HG02981 (cell line): ENCODE measurements at regions not wholly inside any gene's neighbourhood (a gene's known extent, or its start where the extent isn't known, plus 50 kb on each side); places are given as distances from the start of the nearest gene placed in this dataset.
"Not testable (repeated sequence)": the region's sequence is repeated elsewhere in the genome, so short reads cannot be mapped to it uniquely, and the experiment has no call there.

ENCODE experiments used
- ATAC-seq: cut with Tn5 transposase; IDR thresholded peaks from one replicate; pipeline ENCODE4 v1.9.1; 2021; ENCODE audit warnings: mild to moderate bottlenecking, moderate library complexity; ENCODE audit not compliant: unreplicated experiment

DNA sequence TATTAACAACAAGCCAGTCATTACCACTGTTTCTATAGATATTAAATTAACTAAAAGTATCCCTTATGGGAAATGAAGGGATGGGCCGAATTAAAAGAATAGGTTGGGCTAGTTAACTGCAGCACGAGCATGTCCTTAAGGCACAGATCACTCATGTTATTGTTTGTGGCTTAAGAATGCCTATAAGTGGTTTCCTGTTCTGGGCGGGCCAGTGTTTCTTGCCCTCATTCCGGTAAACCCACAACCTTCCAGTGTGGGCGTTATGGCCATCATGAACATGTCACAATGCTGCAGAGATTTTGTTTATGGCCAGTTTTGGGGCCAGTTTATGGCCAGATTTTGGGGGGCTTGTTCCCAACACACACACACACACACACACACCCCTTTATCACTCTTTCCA lies 705.4 kb upstream of the NCAM2 start:
- not testable (repeated sequence) for ATAC-seq

DNA sequence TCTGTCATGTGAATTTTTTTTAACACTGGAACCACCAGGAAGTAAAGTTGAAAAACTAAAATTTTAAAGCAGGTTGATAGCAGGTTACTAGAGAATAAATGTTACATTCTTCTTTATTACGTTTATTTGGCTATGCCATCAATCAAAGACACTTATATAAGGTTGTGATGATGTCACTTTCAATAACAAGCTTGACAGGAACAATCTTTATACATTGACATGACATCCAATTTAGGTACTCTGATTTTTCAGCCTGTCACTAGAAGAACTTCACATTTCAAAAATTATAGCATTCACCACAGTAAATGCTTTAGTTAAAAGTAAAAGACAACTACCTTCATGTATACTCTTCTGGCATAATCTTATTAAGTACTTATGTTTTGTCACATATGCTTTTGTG lies 696.8 kb upstream of the NCAM2 start:
- ATAC-seq = no peak

DNA sequence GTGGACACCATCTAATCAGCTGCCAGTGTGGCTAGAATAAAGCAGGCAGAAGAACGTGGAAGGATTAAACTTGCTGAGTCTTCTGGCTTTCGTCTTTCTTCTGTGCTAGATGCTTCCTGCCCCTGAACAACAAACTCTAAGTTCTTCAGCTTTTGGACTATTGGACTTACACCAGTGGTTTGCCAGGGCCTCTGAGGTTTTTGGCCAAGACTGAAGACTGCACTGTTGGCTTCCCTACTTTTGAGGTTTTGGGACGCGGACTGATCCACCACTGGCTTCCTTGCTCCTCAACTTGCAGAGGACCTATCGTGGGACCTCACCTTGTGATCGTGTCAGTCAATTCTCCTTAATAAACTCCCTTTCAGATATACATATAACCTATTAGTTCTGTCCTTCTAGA lies 696.1 kb upstream of the NCAM2 start:
- no peak for ATAC-seq

DNA sequence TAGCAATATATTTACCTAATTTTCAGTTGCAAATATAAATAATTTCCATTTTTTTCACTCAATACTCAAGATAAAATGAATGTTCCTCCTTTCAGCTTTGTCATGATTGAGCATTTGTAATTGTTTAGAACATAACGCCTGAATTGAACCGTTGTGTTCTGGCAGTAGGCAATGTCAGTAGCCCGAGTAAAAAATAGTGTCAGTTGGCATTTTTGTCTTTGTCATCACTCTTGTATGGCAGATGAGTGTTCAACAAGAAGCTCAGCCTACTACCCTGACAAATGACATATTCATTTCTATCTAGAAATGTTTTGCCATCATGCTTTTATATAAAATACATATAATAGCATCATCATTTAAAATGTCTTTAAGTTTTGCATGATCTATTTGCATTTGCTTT lies 691.4 kb upstream of the NCAM2 start:
- no peak for ATAC-seq

DNA sequence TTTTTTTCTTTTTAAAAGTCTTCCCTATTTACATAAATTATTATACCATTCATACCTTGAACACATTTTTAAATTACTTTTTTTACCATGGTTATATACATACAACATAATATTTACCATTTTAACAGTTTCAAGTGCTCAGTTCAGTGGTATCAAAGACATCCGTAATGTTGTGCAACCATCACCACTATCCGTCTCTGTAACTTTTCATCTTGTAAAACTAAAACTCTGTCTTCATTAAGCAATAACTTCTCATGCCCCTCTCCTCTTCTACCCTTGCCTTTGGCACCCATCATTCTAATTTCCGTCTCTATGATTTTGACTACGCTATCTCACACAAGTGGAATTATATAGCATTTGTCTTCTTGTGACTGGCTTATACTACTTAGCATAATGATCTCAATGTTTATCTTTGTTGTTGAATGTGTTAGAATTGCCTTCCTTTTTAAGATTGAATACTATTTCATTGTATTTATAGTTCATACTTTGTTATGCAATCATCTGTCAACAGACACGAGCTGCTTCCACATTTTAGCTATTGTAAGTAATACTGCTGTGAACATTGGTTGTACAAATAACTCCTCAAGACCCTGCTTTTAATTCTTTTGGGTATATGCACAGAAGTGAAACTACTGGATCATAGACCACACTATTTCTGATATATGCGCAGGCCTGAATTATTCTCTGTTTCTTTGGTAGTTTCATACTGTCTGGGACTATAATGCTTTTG lies 689.5 kb upstream of the NCAM2 start:
- no peak for ATAC-seq

DNA sequence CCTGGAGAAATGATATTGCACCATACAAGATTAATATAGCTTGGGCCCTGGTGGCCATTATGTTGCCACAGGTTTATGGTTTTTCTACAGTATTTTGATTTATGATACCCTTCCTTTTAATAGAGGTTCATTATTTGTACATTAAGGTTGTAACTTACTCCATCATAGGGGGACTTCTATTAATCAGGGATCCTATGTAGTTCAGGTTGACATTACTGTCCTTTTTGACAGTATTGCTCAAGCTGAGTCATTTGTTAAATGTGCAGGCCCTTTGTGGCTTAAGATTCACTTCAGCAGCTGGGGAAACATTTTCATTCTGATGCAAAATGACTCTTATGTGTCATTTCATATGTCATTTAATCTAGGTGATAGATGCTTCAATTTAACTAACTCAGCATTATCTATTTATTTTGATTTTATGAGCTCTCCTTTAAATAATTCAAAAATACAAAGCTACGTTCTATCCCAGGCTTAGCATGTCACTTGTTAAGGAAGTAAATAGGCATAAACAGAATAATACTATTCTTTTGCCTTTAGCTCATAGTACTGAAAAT lies 686.9 kb upstream of the NCAM2 start:
- no peak for ATAC-seq

DNA sequence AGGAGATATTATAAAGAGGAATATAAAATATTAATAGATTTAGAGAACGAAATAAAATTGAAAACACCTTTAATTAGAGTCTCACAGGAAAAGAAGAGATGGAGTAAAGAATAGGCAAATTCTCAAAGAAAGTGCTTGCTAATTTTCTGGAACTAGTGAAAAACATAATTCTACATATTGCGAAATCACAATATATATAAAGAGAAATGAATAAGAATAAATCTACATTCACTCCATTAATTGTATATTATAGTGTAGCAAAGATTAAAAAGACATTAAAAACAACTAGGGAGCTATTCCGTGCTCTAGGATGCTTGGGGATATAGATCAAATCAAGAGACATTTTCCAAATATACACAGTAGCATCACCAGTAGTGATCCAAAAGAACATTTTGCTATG lies 685.2 kb upstream of the NCAM2 start:
- ATAC-seq = no peak

DNA sequence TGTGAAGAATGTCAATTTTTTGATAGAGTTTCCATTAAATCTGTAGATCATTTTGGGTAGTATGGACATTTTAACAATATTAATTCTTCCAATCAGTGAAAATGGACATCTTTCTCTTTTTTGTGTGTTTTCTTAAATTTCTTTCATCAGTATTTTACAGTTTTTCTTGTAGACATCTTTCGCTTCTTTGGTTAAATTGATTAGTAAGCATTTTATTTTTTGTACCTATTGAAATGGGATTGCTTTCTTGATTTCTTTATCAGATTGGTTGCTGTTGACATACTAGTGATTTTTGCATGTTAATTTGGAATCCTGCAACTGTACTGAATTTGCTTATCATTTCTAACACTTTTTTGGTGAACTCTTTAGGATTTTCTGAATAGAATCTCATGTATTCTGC lies 683.2 kb upstream of the NCAM2 start:
- ATAC-seq = no peak

DNA sequence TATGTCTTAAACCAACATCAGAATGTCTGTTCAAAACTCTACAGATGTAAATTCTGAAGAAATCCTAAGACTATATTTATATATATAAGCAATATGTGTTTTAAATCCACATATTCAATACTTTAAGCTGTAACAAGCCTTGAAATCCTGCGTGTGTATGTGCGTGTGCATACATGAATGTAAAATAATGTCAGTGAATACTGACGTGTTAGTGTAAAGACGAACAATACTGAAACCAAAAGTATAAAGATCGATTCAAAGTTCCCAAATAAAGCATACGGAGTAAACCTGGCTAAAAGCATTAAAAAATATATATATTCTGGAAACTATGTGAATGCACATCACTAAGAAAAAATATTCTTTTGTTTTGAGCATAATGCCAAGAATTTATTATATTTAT lies 668.6 kb upstream of the NCAM2 start:
- ATAC-seq = no peak

DNA sequence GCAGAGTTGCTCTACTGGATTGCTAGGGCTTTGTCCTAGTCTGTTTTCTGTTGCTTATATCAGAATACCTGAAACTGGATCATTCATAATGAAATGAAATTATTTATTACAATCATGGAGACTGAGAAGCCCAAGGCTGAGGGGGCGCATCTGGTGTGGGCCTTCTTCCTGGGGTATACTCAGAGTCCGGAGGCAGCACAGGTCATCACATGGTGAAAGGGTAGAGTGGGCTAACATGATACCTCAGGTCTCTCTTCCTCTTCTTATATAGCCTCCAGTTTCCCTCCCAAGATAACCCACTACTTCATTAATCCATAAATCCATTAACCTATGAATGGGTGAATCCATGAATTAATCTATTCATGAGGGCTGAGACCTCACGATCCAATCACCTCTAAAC lies 667.6 kb upstream of the NCAM2 start:
- ATAC-seq = no peak

DNA sequence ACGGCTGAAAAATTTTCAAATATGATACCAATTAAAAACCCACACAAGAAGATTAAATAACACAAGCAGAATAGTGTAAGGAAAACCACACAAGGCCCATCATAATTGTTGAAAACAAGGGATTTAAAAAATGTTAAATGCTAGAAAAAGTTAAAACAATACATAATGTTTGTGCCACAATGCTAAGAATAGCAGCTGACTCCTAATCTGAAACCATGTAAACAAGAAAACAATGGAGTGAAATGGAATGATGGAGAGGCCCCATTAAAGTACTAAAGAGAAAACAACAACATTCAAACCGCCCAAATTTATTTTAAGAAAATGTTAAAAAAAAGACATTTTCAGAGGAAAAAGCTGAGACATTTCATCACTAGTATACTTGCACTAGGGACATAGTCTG lies 663.6 kb upstream of the NCAM2 start:
- no peak for ATAC-seq

DNA sequence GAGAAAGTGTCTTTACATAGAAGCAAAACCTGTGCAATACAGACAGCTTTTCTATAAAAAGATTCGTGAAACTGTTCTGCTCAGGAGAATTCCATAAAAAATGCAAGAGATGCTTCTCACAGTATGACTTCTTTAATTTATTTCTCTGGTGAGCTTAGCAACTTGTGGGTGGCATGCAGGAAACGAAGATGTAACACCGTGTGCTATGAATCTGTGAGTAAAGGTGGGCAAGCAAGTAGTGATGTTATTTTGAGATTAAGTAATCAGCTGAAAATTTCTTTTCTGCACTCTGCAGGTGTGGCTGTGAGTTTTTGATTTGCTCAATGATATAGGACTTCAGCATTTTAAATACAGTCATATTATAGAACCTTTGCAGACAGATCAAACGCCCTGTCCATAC lies 656.8 kb upstream of the NCAM2 start:
- no peak for ATAC-seq

DNA sequence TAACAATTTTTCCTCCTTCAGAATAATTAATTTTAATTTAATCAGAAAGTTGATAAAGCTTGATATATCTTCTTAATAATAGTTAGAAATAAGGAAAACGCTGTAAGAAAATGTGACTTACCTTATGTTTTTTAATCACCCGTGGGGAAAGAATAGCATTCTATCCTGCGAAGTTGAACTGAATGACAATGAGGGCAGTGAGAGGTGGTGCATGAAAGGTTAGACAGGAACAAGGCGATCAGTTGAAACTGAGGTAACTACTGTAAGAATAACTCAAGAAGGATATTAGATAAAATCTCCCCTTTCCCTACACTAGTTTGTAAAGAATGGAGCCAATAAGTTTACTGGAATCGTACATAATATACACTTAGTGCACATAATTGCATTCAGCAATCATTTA lies 655.0 kb upstream of the NCAM2 start:
- no peak for ATAC-seq

DNA sequence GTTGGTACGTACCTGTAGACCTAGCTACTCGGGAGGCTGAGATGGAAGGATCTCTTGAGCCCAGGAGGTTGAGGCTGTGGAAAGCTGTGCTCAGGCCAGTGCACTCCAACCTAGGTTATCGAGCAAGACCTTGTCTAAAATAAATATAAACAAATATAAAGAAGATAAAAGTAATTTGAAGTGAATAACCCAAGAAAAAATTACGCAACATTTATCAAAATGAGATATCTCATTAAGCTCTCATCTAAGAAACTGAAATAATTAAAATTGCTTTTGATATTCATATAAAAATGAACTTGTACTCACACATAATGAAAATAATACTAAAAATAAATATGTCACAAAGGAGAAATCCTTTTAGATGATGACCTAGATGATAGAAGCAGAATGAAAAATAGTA lies 647.1 kb upstream of the NCAM2 start:
- ATAC-seq = no peak

DNA sequence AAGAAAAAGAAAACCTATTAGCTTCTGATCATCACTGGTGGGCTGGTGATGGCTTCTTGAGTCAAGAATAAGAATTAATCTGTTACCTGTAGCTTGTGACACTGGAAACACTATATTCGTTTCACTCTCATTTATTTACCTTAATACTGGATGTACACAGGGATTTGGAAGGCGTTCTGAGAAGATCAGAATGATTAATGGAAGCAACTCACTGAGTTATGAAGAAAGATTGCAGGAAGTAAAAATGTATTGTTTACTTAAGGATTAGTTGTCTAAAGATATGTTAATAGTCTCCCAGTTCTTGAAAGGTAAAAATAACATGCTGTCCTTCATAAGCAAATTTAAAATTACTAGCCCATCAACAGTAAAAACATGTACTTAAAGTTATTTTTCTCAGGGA lies 644.9 kb upstream of the NCAM2 start:
- no peak for ATAC-seq

DNA sequence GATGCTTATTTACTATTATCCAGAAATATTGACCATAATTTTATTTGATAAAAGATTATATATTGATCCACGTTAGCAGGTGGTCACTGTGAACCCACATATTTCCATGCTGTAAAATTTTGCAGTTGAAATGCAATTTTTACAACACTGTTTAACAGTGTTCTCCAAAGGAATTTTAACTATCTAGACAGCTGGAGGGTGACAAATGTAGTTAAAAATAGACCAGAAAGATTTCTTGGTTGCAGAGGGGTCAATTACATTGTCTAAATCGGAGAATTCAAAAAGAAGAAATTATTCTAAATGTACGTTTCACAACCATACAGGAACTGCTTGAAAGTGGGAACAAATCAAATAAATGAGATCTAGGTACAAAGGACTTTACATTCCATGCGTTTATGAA lies 625.2 kb upstream of the NCAM2 start:
- no peak for ATAC-seq

DNA sequence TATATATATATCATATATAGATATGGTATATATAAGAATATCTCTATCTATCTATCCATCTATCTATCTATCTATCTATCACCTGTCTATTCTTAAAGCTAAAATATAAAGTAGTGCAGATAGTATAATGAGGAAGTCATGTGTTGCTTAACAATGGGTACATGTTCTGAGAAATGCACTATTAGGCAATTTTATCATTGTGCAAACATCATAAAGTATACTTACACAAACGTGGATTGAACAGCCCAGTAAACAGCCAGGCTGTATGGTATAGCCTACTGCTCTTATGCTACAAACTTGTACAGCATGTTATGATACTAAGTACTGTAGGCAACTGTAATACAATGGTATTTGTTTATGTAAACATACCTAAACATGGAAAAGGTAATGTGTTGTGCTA lies 621.0 kb upstream of the NCAM2 start:
- no peak for ATAC-seq

DNA sequence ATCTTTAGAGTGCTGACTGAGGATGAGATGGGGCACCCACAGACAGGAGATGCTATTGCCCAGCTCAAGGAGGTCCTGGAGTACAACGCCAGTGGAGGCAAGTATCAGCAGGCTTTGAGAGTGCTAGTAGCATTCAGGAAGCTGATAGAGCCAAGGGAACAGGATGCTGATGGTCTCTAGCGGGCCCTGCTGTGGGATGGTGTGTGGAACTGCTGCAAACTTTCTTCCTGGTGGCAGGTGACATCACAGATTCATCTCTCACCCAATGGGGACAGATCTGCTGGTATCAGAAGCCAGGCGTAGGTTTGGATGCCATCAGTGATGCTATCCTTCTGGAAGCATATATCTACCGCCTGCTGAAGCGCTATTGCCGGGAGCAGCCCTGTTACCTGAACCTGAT lies 609.8 kb upstream of the NCAM2 start:
- ATAC-seq = no peak

DNA sequence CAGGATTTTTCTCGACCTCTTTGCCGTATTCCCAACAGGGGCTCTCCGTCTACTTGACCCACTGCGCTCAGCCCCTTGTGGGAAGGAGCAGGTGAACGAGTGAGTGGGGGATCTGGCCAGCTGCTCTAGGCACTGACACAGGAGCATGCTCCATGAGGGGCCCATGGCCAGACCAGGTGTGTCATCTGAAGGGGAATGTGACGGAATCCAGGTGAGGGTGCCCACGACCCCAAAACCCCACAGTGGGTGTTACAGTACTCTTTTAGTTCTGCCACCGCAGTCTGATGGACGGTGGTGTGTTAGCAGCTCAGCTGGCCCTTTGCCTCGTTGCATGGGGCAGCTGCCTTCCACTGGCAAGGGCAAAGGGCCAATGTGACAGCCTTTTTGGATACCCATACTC lies 601.4 kb upstream of the NCAM2 start:
- no peak for ATAC-seq

DNA sequence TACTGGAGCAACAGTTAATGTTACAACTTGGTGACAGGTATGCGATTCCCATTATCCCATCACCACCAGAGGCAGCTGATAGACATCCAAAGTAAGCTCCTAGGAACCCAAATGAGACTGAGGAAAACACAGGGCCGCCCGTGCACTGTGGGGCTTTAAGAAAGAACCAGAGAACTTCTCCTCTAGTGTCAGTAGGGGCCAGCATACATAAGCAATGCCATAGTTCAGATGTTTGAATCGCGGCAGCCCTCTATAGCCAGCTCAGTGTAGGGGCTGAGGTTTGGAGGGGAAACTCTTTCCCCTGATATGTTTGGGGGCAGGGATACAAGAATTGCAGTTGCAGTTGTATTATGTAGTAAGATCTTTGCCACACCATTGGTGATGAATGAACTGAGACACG lies 593.3 kb upstream of the NCAM2 start:
- ATAC-seq = no peak

DNA sequence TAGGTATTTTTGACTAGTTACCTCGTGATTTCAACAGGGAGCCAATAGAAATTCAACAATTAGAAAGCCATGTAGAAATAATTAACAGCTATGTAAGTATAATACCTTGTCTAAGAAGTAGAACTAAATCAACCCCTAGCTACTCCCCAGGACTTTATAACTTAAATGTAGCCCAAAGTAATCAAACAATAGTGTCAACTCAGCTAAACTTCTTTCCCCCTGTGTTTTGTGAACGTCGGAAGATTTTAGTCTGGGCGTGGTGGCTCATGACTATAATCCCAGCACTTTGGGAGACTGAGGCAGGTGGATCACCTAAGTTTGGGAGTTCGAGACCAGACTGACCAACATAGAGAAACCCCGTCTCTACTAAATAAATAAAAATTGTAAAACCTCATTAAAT lies 579.9 kb upstream of the NCAM2 start:
- no peak for ATAC-seq

DNA sequence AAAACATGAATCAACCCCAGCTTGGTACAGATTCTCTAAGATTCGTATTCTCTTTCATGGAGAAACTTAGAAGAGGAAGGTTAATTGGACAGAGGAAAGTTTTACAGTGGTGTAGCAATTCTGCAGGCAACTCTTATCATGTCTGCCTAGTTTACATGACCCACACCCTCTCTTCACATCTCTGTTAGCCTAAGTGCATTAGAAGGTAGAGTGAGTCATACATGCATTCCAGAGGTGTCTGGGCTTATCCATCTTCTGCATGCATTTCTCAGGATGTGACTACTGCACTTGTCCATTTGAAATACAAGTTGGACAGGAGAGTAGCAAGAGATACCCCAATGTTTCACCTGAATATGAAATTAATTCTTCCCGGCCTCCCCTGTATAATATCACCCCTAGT lies 578.4 kb upstream of the NCAM2 start:
- ATAC-seq = no peak

DNA sequence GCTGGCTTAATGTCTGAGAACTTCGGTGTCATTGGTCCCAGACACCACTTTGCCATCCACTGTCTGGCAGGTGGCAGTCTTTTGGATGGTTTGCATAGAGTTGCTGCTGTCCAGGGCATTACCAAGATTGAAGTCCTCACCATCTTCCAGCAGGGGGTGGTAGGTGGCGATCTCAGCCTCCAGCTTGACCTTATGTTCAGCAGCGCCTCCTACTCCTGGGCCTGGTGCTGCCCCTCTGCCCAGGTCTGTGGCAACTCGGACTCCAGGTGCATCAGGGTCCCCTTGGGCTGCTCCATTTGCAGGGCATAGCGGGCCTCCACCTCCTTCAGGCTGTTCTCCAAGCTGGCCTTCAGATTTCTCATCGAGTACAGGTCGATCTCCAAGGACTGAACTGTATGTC lies 573.3 kb upstream of the NCAM2 start:
- ATAC-seq = no peak
